ENCODE measurements at regions not wholly inside any gene's neighbourhood (a gene's known extent, or its start where the extent isn't known, plus 50 kb on each side); places are given as distances from the start of the nearest gene placed in this dataset.

DNA sequence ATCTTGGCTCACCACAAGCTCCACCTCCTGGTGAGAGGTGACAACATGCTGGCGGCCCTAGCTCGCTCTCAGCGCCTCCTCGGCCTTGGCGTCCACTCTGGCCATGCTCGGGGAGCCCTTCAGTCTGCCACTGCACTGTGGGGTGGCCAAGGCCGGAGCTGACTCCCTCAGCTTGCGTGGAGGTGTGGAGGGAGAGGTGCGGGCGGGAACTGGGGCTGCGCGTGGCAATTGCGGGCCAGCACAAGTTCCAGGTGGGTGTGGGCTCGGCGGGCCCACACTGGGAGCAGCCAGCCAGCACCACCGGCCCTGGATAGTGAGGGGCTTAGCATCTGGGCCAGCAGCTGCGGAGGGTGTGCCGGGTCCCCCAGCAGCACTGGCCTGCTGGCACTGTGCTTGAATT, 275.7 kb upstream of the P2RY1 start:
- no peaks in the 10 kb centered on the region for H3K27me3 Mint-ChIP-seq (ENCODE audit: insufficient read depth, unreplicated experiment)
- intact Hi-C loops (cut with micrococcal nuclease; ENCODE audit: unreplicated experiment), result no loop called here
- no peaks in the 10 kb centered on the region for H3K36me3 Mint-ChIP-seq (ENCODE audit: insufficient read depth, unreplicated experiment)
- Histone ChIP-seq H3K27me3 (replicated peaks; ENCODE audit: control insufficient read depth, insufficient read depth, low read length) (no peaks in the 10 kb centered on the region), H3K9me3 (0 out of 2 replicates have a peak, but pooled peaks cover 4% of the 10 kb centered on the region), H3K4me1 (no peaks in the 10 kb centered on the region), H3K36me3 (ENCODE audit: control insufficient read depth, insufficient read depth, low read length) (no peaks in the 10 kb centered on the region), H3K4me3 (ENCODE audit: low read depth, low read length) (no peak overlapping the region)
- no peak overlapping the region for H3K4me3 Mint-ChIP-seq (ENCODE audit: unreplicated experiment)
- CTCF ChIA-PET, result no interaction called here
- H3K4me1 Mint-ChIP-seq (ENCODE audit: low read depth, unreplicated experiment), result no peaks in the 10 kb centered on the region
- POLR2A ChIA-PET, result no interaction called here
- DNase-seq, result no peak
- H3K27ac Mint-ChIP-seq (ENCODE audit: unreplicated experiment), result no peak overlapping the region
- H3K9me3 Mint-ChIP-seq (ENCODE audit: unreplicated experiment), result peaks cover 19% of the 10 kb centered on the region
- BruUV-seq (replicated peaks), result no TSS peak
- TF ChIP-seq, protein P1, sequence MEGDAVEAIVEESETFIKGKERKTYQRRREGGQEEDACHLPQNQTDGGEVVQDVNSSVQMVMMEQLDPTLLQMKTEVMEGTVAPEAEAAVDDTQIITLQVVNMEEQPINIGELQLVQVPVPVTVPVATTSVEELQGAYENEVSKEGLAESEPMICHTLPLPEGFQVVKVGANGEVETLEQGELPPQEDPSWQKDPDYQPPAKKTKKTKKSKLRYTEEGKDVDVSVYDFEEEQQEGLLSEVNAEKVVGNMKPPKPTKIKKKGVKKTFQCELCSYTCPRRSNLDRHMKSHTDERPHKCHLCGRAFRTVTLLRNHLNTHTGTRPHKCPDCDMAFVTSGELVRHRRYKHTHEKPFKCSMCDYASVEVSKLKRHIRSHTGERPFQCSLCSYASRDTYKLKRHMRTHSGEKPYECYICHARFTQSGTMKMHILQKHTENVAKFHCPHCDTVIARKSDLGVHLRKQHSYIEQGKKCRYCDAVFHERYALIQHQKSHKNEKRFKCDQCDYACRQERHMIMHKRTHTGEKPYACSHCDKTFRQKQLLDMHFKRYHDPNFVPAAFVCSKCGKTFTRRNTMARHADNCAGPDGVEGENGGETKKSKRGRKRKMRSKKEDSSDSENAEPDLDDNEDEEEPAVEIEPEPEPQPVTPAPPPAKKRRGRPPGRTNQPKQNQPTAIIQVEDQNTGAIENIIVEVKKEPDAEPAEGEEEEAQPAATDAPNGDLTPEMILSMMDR (IDR thresholded peaks at IDR 0.05; ENCODE audit: insufficient read depth in 1 of 2, low read depth in 1 of 2, low read length in 1 of 2, severe bottlenecking in 1 of 2, unreplicated experiment in 1 of 2), result no peak

DNA sequence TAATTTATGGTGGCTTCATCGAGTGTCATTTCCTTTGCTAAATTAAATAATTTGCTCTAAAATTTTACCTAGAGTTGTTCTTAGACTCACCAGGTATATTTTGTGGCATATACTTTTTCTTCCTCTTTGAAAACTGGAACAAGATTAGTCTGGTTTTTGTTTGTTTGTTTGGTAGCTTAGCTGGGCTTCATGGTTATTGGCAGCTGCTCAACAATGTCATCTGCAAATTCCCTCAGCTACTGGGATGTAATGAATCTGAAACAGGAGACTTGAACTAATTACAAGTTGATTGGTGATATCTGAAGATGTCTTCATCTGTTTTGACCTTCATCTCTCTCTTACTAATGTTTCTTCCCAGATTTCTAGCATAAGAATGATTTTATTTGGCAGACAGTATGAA, 270.5 kb upstream of the P2RY1 start:
- BruUV-seq (replicated peaks), result no TSS peak
- no peak overlapping the region for H3K4me3 Mint-ChIP-seq (ENCODE audit: unreplicated experiment)
- TF ChIP-seq, protein P1 (IDR thresholded peaks at IDR 0.05; ENCODE audit: insufficient read depth in 1 of 2, low read depth in 1 of 2, low read length in 1 of 2, severe bottlenecking in 1 of 2, unreplicated experiment in 1 of 2), result no peak
- no peaks in the 10 kb centered on the region for H3K4me1 ChIP-seq
- H3K4me3 ChIP-seq (ENCODE audit: low read depth, low read length), result no peak overlapping the region
- no peak for DNase-seq
- H3K27me3 Mint-ChIP-seq (ENCODE audit: insufficient read depth, unreplicated experiment), result no peaks in the 10 kb centered on the region
- no peaks in the 10 kb centered on the region for H3K36me3 Mint-ChIP-seq (ENCODE audit: insufficient read depth, unreplicated experiment)
- POLR2A ChIA-PET, result no interaction called here
- H3K9me3 Mint-ChIP-seq (ENCODE audit: unreplicated experiment), result no peaks in the 10 kb centered on the region
- H3K27me3 ChIP-seq (replicated peaks; ENCODE audit: control insufficient read depth, insufficient read depth, low read length), result no peaks in the 10 kb centered on the region
- H3K36me3 ChIP-seq (ENCODE audit: control insufficient read depth, insufficient read depth, low read length), result no peaks in the 10 kb centered on the region
- intact Hi-C loops (cut with micrococcal nuclease; ENCODE audit: unreplicated experiment), result no loop called here
- no peak overlapping the region for H3K27ac Mint-ChIP-seq (ENCODE audit: unreplicated experiment)
- CTCF ChIA-PET, result no interaction called here
- no peaks in the 10 kb centered on the region for H3K4me1 Mint-ChIP-seq (ENCODE audit: low read depth, unreplicated experiment)
- no peaks in the 10 kb centered on the region for H3K9me3 ChIP-seq

DNA sequence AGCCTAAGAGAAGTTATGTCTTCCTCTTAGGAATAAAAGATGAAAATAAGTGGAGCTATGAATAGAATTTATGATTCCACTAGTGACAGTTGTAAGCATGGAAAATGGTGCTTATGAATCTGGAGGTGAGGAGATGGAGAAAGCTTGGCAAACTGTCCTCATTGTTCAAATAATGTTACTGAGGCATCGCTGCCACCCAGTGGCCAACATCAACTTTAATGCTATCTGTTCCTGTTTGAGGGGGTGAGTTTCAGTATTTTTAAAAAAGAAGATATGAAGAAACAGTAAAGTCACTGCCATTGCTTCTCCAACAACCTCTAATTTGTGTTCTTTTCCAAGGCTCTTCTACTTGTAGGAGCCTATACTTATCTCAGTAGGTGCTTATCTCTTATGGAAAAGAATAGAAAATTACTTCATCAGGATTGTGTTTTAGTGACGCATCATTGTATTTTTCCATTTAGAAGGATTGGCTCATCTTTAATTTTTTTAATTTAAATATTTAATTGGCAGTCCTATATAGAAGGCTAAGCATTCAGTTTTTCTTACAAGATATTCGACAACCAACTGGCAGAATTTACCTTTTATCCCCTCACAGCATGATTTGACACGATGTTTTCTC, 260.4 kb upstream of the P2RY1 start:
- no peak overlapping the region for H3K4me3 Mint-ChIP-seq (ENCODE audit: unreplicated experiment)
- no peaks in the 10 kb centered on the region for H3K9me3 Mint-ChIP-seq (ENCODE audit: unreplicated experiment)
- BruUV-seq (replicated peaks), result no TSS peak
- H3K36me3 Mint-ChIP-seq (ENCODE audit: insufficient read depth, unreplicated experiment), result no peaks in the 10 kb centered on the region
- H3K4me1 ChIP-seq, result no peaks in the 10 kb centered on the region
- intact Hi-C loops (cut with micrococcal nuclease; ENCODE audit: unreplicated experiment), result loop anchor here (1.0 to 10.0 kb wide), 6 partner anchors 50 to 360 kb away; partner anchors contain the start of gene P2RY1
- DNase-seq, result peak in 1 of 2 experiments; percentile 44
- H3K27me3 Mint-ChIP-seq (ENCODE audit: insufficient read depth, unreplicated experiment), result peaks cover 3% of the 10 kb centered on the region
- H3K27ac Mint-ChIP-seq (ENCODE audit: unreplicated experiment), result no peak overlapping the region
- ChIA-PET POLR2A (no interaction called here), CTCF (interaction anchor here (0.6 to 1.6 kb wide), 6 partner anchors 65 to 260 kb away, joined by 3 to 7 read pairs (median 4); partner anchors contain the start of gene P2RY1)
- H3K4me1 Mint-ChIP-seq (ENCODE audit: low read depth, unreplicated experiment), result no peaks in the 10 kb centered on the region
- TF ChIP-seq, protein P1 (IDR thresholded peaks at IDR 0.05; ENCODE audit: insufficient read depth in 1 of 2, low read depth in 1 of 2, low read length in 1 of 2, severe bottlenecking in 1 of 2, unreplicated experiment in 1 of 2), result peak; percentile 48 to 63
- H3K4me3 ChIP-seq (ENCODE audit: low read depth, low read length), result no peak overlapping the region
- no peaks in the 10 kb centered on the region for H3K9me3 ChIP-seq
- H3K27me3 ChIP-seq (replicated peaks; ENCODE audit: control insufficient read depth, insufficient read depth, low read length), result no peaks in the 10 kb centered on the region
- no peaks in the 10 kb centered on the region for H3K36me3 ChIP-seq (ENCODE audit: control insufficient read depth, insufficient read depth, low read length)

All from Caco-2 (cell line).